GM12872 (cell line): ENCODE measurements at regions not wholly inside any gene's neighbourhood (a gene's known extent, or its start where the extent isn't known, plus 50 kb on each side); places are given as distances from the start of the nearest gene placed in this dataset.

Experiments
- CTCF ChIP-seq: IDR thresholded peaks from 3 replicates; pipeline ENCODE4 v1.5.1; 2011; ENCODE audit warnings: low read depth, mild to moderate bottlenecking, low read length, moderate library complexity; ENCODE audit not compliant: insufficient read depth

- no peak for TF ChIP-seq CTCF
Measured at GRCh38 chr16:79833559-79833958, 233.0 kb upstream of the MAF start.

DNA sequence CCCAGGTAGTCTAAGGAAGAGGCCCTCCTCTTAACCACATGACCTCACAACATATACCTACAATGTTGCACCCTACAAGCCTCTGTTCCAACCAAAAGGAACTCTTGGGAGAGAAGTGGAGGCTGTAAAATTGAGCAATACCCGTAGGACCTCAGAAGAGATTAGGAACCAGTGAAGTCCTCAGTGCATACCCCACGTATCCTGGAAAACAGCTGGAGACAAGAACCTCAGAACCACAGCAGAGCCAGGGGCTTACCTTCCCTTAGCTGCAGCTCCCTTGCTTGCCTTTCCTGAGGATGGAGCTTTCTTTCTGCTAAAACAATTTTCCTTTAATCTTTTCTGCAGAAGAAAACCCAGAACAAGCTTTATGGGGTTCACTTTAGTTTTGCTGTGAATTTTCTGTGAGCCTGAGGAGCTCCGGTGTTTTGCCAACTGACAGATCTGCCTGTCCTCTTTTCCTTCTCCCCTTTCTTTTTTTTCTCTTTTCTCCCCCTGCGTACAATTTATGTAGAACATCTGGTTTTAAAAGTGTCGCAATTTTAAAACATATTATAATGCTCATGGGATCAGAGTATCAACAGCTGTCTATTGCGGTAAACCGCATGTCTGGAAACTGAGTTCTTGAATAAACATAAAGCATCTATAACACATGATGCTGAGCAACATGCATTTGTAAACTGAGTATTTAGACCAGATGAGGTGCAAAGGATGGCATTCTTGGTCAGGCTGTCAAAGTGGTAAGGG lies 226.4 kb upstream of the MAF start:
- TF ChIP-seq CTCF, result no peak

- TF ChIP-seq CTCF, result no peak
Measured at GRCh38 chr16:79825002-79825401, 224.5 kb upstream of the MAF start.

DNA sequence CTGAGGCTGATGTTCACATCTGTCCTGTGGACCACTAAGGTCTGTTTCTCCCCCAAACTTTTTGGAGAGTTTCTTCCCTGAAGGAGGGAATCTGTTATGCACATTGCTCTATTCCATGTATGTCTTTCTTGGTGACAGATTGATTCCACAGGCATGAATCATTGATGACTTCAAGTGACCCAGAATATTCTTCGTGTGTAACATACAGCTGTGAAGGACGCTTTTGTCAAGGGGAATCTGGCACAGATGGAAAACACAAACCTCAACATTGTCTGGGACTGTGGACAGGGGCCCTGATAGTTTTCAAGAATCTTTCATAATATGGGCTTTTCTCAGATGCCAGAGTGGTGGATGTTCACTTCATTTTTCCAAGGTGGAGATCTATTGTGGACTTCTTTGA lies 223.1 kb upstream of the MAF start:
- no peak for TF ChIP-seq CTCF

GRCh38 chr16:79821911-79822310 lies 221.4 kb upstream of the MAF start:
- TF ChIP-seq CTCF, result no peak

DNA sequence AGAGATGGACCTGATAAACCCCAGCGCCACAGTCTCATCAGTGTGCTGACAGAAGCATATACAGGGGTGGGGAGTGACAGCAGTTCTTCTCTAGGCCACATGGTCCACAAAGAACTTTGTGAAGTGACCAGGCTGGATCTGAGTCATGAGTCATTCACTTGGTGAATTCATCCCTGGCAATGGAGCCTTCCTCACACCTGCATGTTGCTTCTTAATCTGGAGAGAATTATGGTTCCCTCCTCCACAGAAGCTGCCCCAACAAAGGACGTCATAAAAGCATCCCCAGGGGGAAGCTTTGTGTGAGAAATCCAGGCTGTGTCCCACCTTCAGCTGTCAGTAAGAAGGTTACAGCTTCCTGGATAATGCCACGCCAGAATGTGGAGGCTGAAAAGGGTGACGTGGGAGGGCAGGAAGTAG lies 215.6 kb upstream of the MAF start:
- TF ChIP-seq CTCF, result no peak

DNA sequence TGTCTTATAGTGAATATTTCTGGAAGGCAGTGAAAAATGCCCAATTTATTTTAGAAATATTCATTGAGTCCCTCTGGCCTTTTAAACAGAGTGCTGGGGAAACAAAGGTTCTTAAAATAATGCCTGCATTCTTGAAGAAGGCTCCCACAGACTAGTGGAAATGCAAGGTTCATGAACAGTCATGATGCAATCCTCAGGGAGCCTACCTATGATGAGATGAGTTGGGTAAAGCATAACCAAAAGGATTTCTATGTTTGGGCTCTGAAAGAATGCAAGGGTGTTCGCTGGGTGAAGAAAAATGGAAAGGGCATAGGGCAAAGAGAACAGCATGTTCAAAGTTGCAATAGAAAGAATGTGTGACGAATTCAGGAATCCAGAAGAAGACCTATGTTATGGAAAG lies 214.5 kb upstream of the MAF start:
- no peak for TF ChIP-seq CTCF
